OCI-LY1 (cell line): ENCODE measurements at regions not wholly inside any gene's neighbourhood (a gene's known extent, or its start where the extent isn't known, plus 50 kb on each side); places are given as distances from the start of the nearest gene placed in this dataset.

Experiments used
- CTCF ChIP-seq: fragments of 200-600 bp; sonication (generic), shearing (Covaris generic); IDR thresholded peaks from 2 replicates; pipeline ENCODE4 v1.5.1; 2017; ENCODE audit warnings: mild to moderate bottlenecking, antibody characterized with exemption, low read length, moderate library complexity, mixed read lengths
- EZH2 ChIP-seq: fragments of 200-600 bp; sonication (generic), shearing (Covaris generic); IDR thresholded peaks from 2 replicates; pipeline ENCODE4 v1.8.0; 2017; ENCODE audit warnings: borderline replicate concordance, mixed run types, mild to moderate bottlenecking, antibody characterized with exemption, low read length, moderate library complexity, mixed read lengths

GRCh38 chr14:80300351-80300750 lies 89.0 kb upstream of the DIO2 start:
- no peak for TF ChIP-seq CTCF
- TF ChIP-seq EZH2: no peak
